HG03460 (cell line): ENCODE measurements at regions not wholly inside any gene's neighbourhood (a gene's known extent, or its start where the extent isn't known, plus 50 kb on each side); places are given as distances from the start of the nearest gene placed in this dataset.

Experiments
- ATAC-seq: cut with Tn5 transposase; IDR thresholded peaks from one replicate; pipeline ENCODE4 v1.9.1; 2021; ENCODE audit not compliant: unreplicated experiment

DNA sequence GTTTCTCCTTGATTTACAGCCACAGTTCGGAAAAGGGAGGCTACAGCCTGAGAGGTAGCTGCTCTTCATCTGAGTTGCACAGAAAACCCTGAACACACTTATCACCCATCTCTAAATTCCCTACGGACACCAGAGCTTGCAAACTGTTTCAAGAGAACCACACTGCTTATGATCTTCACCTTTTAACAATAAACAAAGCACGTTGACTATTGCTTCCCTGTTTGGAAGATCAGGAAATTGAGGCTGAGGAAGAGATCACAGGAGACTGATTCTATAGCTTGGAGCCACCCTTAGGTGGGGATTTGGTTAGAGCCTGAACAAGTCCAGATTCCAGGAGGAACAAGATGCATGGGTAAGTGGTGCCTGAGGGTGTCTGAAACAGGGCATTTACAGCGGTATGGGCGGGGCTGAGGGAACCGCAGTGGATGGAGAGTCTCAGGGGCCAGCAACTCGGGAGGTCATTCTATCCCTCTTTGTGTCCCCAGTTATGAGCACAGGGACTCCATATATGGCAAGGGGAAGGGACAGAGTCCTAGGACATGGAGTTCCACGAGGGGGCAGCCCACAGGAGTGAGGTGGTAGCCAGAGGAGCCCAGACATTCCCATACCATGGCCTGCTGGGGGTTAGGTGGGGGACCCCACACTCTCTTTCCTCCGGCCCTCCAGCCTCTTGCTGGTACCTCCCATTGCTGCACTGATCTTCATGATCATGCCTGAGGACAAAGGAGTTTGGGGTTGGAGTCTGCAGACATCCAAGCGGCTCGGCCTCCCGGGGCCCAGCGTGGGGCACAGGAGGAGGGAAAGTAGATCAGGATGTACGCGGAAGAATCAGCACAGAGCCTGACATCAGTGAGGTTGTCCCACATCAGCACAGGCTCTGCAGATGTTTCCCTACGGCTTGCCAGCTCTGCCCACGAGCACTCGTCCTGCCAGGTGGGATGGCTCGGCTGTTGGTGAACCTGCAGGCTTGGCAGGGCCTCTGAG, 162.3 kb upstream of the ZNF536 start:
- ATAC-seq, result no peak

GRCh38 chr19:30212574-30212973, 159.6 kb upstream of the ZNF536 start:
- no peak for ATAC-seq

- no peak for ATAC-seq
These were observed 157.5 kb upstream of the ZNF536 start for GRCh38 chr19:30214651-30215051.

DNA sequence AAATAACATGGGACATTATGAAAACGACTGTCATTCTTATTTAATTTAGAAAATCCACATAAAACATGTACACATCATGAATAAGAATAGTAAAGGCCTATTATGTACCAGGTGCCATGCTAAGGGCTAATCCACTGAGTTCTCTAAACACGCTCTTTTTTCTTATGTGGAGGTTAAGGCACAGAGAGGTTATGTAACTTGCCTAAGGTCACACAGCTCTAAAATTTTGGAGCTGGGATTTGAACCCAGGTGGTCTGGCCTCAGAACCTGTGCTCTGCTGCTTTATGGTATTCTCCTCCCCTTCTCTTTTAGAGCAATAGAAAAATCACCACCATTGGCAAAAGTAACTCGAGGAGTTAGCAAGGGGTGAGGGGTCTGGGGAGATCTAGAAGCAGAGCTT, 156.9 kb upstream of the ZNF536 start:
- no peak for ATAC-seq

GRCh38 chr19:30216453-30216852, 155.7 kb upstream of the ZNF536 start:
- no peak for ATAC-seq

DNA sequence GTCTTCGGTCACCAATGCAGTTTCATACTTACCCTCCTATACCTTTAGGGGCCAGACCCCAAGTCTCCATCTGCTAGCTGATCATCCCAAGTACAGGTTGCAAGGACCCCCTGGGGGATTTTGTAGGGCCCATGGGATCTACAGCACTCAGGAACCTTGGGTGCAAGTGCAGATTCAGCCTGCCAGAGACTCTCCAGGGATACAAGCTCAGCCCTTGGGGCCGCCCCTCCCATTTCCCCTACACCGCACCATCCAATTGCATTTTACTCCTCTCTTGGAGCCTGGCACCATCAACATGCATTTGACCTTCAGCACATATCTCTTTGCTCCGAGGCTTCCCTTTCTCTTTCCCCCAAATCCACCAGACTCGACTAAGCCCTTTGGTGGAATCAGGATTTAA, 154.7 kb upstream of the ZNF536 start:
- ATAC-seq, result no peak

DNA sequence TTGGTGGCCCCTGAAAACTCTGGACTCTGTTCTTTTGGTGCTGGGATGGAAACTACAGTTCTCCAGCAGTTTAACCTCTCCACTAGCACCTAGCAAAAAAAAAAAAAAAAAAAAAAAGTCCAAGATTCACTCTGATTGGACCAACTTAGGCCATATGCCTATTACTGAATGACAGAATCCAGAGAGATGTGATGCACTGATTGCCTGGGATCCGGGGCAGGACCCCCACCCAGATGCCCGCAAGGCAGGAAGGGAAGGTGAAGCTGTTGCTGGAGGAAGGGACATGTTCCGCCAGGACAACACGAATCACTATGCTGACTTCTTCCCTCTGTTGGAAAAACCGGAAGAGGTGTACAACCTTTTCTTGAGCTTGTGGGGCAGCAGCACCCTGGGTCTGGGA, 152.5 kb upstream of the ZNF536 start:
- ATAC-seq, result no peak

GRCh38 chr19:30221176-30221575, 151.0 kb upstream of the ZNF536 start:
- ATAC-seq, result no peak

- no peak for ATAC-seq
These were observed 149.7 kb upstream of the ZNF536 start for GRCh38 chr19:30222428-30222873.

GRCh38 chr19:30222992-30223865, 149.0 kb upstream of the ZNF536 start:
- ATAC-seq, result no peak

- ATAC-seq, result no peak
These were observed 148.1 kb upstream of the ZNF536 start for GRCh38 chr19:30223866-30224688.

GRCh38 chr19:30224689-30225606, 147.2 kb upstream of the ZNF536 start:
- no peak for ATAC-seq

DNA sequence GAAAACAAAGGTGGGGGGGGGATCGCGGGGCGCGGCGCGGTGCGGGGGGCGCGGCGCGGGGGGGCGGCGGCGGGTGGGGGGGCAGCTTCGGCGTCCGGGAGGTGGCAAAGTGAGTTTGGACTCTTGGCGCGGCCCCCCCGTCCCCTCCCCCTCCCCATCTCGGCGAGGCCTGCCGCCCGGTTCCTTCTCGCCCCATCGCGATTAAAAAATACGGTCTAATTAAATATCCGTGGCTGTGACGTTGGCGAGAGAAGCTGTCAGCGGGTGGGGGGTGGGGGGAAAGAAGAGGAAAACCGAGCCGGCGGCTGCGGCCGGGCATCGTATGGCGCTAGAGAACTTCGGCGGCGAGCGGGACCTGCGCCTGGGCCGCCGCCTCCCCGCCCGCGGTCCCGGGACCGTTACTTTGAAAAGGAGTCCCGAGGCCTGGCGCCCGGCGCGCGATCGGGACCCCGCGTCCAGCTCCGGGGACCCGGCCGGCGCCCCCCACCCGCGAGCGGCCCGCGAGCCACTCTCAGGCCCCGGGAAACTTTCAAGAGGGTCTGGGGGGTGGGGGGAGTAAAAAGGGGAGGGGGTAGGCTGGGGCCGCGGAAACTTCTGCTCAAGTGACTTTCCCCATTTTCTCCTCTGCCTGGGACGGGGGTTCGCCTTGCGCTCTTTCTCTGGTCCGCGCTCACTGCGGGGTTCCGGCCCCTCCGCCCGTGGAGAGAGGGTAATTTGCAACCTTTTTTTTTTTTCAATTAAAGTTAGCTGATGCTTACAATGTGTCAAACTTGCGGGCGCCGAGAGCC, 146.3 kb upstream of the ZNF536 start:
- ATAC-seq, result no peak

DNA sequence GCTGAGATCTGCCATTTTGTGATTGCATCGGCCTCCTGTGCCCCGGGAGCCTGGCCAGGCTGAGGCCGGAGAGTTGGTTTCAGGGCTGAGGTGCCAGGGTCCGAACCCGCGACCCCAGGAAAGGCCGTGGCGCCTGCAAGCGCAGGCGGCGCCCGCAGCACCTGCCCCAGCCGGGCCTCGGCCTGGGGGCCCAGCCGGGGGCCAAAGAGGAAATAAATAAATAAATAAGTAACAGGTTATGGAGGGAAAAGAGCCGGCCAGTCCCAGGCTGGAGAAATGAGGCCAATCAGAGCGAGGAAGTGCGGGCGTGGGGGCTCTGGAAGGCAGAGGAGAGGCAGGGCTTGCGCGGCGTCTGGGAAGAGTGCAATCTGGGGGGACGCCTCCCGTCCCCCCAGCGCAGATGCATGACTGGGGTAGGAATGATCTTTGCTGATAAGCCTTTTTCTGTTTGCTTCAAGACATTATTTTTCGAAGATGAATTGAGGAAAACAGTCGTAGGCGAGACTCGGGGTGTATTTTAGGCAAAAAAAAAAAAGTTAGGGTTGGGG, 145.6 kb upstream of the ZNF536 start:
- ATAC-seq, result no peak

- ATAC-seq, result peak; percentile 17
These were observed 145.1 kb upstream of the ZNF536 start for GRCh38 chr19:30227012-30227621.

DNA sequence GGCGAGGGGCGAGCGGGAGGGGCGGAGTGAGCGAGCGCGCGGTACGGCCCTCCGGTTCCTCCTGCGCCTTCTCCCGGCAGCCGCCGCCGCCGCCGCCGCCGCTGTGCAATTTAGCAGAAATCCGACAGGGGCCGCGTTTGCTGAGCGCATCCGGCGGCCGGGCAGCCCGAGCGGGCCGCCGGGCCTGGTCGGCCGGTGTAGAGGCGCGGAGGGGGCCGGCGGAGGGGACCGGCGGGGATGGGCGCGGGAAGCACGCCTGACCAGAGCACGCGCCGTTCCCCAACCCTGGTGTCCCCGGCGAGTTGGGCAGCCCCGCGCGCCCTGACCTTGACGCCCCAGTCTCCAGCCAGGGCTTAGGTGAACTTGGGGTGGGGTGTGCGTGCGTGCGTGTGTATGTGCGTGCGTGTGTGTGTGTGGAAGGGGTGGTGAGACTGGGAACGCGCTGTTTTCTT, 144.5 kb upstream of the ZNF536 start:
- ATAC-seq, result peak; percentile 73

DNA sequence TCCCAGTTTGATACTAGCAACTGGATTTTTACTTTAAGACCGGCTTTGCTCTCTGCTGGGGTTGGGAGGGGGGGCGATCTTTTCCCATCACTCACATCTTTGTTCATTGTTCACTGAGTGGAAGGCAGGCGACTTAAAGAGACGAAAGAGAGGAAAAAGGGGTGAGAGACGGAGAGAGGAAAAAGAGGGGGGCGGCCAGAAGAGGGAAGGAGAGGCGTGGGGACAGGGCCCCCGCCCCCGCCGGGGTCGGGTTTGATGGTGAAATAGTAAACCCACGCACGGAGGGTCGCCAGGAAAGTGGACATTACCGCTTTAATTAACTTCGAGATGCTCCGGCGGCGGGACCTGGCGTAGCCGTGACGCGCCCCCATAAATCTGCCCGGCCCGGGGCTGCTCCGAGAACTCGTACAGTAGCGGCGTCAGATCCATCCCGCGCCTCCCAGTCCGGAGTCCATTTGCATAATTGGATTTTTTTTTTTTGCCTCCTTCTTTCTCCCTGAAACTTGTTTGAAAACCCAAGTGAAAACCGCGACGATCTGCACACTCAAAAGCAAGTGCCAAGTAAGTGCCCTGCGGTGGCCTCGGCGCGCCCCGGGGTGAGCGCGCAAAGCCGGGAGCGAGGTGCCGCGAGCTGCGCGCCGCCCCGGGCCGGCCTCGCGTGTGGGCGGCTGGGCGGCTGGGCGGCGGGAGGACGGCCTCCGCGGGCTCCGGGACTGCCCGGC, 143.9 kb upstream of the ZNF536 start:
- ATAC-seq, result no peak
